Endodermal cell (in vitro differentiated cells): ENCODE measurements at regions not wholly inside any gene's neighbourhood (a gene's known extent, or its start where the extent isn't known, plus 50 kb on each side); places are given as distances from the start of the nearest gene placed in this dataset.

ENCODE experiments used
- DNase-seq: peaks from one replicate; pipeline ENCODE4 v3.0.0-alpha.2; 2017
- H3K27ac ChIP-seq: 2 replicates; pipeline ENCODE4 v1.5.1; 2013; ENCODE audit warnings: mild to moderate bottlenecking, low read depth, low read length, moderate library complexity
- H3K27me3 ChIP-seq: 2 replicates; pipeline ENCODE4 v1.6.1; 2013; ENCODE audit warnings: mild to moderate bottlenecking, low read length, moderate library complexity; ENCODE audit not compliant: insufficient read depth, control insufficient read depth, poor library complexity, severe bottlenecking
- H3K36me3 ChIP-seq: 2 replicates; pipeline ENCODE4 v1.7.0; 2013; ENCODE audit warnings: mild to moderate bottlenecking, low read length, moderate library complexity; ENCODE audit not compliant: control insufficient read depth, insufficient read depth
- H3K4me1 ChIP-seq: one replicate; pipeline ENCODE4 v1.7.0; 2013; ENCODE audit warnings: low read length; ENCODE audit not compliant: control insufficient read depth, insufficient read depth
- H3K4me3 ChIP-seq: 2 replicates; pipeline ENCODE4 v1.5.1; 2013; ENCODE audit warnings: mild to moderate bottlenecking, low read length, moderate library complexity
- H3K9ac ChIP-seq: 2 replicates; pipeline ENCODE4 v1.6.1; 2013; ENCODE audit warnings: mild to moderate bottlenecking, low read length, moderate library complexity; ENCODE audit not compliant: poor library complexity, severe bottlenecking; ENCODE audit errors: extremely low read depth
- H3K9me3 ChIP-seq: 2 replicates; pipeline ENCODE4 v1.6.1; 2013; ENCODE audit warnings: mild to moderate bottlenecking, low read length, moderate library complexity; ENCODE audit not compliant: control insufficient read depth
- H3K27ac Mint-ChIP-seq: 2 replicates; pipeline ENCODE4 v1.8.0; 2020; ENCODE audit warnings: mixed read lengths
- H3K27me3 Mint-ChIP-seq: 2 replicates; pipeline ENCODE4 v1.8.0; 2021; ENCODE audit warnings: mild to moderate bottlenecking, mixed read lengths; ENCODE audit not compliant: insufficient read depth
- H3K36me3 Mint-ChIP-seq: 2 replicates; pipeline ENCODE4 v1.8.0; 2020; ENCODE audit warnings: low read depth, mixed read lengths
- H3K4me1 Mint-ChIP-seq: 2 replicates; pipeline ENCODE4 v1.8.0; 2020; ENCODE audit warnings: mixed read lengths
- H3K4me3 Mint-ChIP-seq: 2 replicates; pipeline ENCODE4 v1.8.0; 2020; ENCODE audit warnings: mild to moderate bottlenecking, moderate library complexity, mixed read lengths
- H3K9me3 Mint-ChIP-seq: 2 replicates; pipeline ENCODE4 v1.8.0; 2020; ENCODE audit warnings: mild to moderate bottlenecking, mixed read lengths
- WGBS, 2 experiments: methylation state at CpG; one replicate each; pipeline versions ENCODE4 v1.1.5 to v1.1.7; 2013; ENCODE audit warnings: missing lambda C conversion rate in 2 of 2, mixed read lengths in 1 of 2; ENCODE audit not compliant: insufficient coverage in 1 of 2, insufficient read length in 1 of 2; 5-methylcytosine and 5-hydroxymethylcytosine counted together
- TF ChIP-seq, protein P1 (sequence below): fragments of 200-600 bp; sonication (generic); conservative IDR thresholded peaks from 2 replicates; pipeline ENCODE4 v1.5.0; 2021; ENCODE audit warnings: antibody characterized with exemption, mild to moderate bottlenecking

DNA sequence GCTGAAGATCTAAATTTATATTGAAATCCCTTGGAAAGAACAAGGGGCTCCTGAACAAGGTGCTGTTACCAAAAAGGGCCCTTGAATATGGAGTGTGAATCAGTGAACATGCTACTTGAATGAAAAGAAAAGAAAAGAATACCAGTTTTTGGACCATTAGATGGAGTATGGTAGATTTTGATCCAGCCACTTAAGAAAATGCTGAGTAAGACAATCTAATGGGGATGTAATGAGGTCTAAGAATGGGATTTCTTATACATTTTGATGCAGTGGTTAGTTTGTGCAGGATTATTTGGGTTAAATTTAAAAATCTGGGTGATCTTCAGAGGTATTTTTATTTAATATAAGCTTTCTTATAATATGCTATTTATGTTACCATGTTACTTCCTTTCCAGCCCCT is 2003.0 kb upstream of the LRRTM1 start:
- Histone ChIP-seq H3K9me3 (no peaks in the 10 kb centered on the region), H3K36me3 (no peaks in the 10 kb centered on the region), H3K9ac (no peak overlapping the region), H3K4me1 (no peaks in the 10 kb centered on the region), H3K27me3 (no peaks in the 10 kb centered on the region), H3K27ac (no peak overlapping the region), H3K4me3 (no peak overlapping the region)
- no peaks in the 10 kb centered on the region for H3K27me3 Mint-ChIP-seq
- H3K4me3 Mint-ChIP-seq: no peak overlapping the region
- DNase-seq: no peak
- H3K36me3 Mint-ChIP-seq: no peaks in the 10 kb centered on the region
- H3K9me3 Mint-ChIP-seq: no peaks in the 10 kb centered on the region
- TF ChIP-seq, protein P1, sequence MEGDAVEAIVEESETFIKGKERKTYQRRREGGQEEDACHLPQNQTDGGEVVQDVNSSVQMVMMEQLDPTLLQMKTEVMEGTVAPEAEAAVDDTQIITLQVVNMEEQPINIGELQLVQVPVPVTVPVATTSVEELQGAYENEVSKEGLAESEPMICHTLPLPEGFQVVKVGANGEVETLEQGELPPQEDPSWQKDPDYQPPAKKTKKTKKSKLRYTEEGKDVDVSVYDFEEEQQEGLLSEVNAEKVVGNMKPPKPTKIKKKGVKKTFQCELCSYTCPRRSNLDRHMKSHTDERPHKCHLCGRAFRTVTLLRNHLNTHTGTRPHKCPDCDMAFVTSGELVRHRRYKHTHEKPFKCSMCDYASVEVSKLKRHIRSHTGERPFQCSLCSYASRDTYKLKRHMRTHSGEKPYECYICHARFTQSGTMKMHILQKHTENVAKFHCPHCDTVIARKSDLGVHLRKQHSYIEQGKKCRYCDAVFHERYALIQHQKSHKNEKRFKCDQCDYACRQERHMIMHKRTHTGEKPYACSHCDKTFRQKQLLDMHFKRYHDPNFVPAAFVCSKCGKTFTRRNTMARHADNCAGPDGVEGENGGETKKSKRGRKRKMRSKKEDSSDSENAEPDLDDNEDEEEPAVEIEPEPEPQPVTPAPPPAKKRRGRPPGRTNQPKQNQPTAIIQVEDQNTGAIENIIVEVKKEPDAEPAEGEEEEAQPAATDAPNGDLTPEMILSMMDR: no peak
- no peaks in the 10 kb centered on the region for H3K4me1 Mint-ChIP-seq
- H3K27ac Mint-ChIP-seq: no peak overlapping the region

DNA sequence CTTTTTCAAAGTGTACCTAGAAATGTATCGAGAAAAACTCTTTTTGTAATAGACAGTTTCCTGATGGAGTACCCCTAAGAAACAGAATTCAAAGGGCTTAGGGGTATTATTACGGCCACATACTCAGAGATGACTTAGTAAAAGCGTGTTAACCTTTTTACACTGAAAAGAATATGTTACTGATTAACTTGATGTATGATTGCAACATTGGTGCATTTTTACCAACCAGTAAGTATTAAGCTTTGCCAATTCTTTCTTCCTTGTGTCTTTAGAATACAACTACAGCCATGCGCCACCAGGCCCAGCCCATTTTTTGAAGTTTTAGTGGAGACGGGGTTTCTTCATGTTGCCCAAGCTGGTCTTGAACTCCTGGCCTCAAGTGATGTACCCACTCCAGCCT is 1997.0 kb upstream of the LRRTM1 start:
- H3K9ac ChIP-seq: no peak overlapping the region
- H3K9me3 Mint-ChIP-seq: no peaks in the 10 kb centered on the region
- H3K4me1 ChIP-seq: no peaks in the 10 kb centered on the region
- TF ChIP-seq, protein P1: no peak
- no peak overlapping the region for H3K27ac ChIP-seq
- no peaks in the 10 kb centered on the region for H3K4me1 Mint-ChIP-seq
- no peak overlapping the region for H3K4me3 Mint-ChIP-seq
- no peaks in the 10 kb centered on the region for H3K27me3 Mint-ChIP-seq
- 92 to 100% methylated on average over 4 to 5 of the region's 5 CpGs for WGBS, 2 experiments
- no peaks in the 10 kb centered on the region for H3K27me3 ChIP-seq
- H3K9me3 ChIP-seq: peaks cover 6% of the 10 kb centered on the region
- no peaks in the 10 kb centered on the region for H3K36me3 ChIP-seq
- no peak for DNase-seq
- no peak overlapping the region for H3K4me3 ChIP-seq
- H3K27ac Mint-ChIP-seq: no peak overlapping the region
- H3K36me3 Mint-ChIP-seq: no peaks in the 10 kb centered on the region

DNA sequence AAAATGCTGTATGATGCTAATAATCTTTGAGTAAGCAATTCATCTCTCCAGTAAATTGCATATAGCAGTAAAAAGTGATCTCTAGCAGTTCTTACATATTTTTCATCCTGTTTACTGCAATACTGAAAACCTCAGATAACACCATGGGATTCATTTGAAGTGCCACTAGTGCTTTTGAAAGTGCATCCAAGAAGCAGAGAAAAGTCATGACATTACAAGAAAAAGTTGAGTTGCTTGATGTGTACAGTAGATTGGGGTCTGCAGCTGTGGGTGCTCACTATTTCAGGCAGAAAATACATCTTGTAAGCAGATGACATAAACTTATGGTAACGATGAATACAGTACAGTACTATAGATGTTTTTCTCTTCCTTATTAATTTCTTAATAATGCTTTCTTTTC is 1984.9 kb upstream of the LRRTM1 start:
- no peaks in the 10 kb centered on the region for H3K9me3 Mint-ChIP-seq
- Histone ChIP-seq H3K27me3 (no peaks in the 10 kb centered on the region), H3K4me1 (no peaks in the 10 kb centered on the region), H3K27ac (no peak overlapping the region), H3K9ac (no peak overlapping the region), H3K36me3 (no peaks in the 10 kb centered on the region), H3K4me3 (no peak overlapping the region), H3K9me3 (no peaks in the 10 kb centered on the region)
- TF ChIP-seq, protein P1: no peak
- no peaks in the 10 kb centered on the region for H3K27me3 Mint-ChIP-seq
- no CpG with 5 or more reads among the region's 1 CpG for WGBS, 2 experiments
- H3K27ac Mint-ChIP-seq: no peak overlapping the region
- H3K36me3 Mint-ChIP-seq: no peaks in the 10 kb centered on the region
- H3K4me1 Mint-ChIP-seq: no peaks in the 10 kb centered on the region
- no peak for DNase-seq
- H3K4me3 Mint-ChIP-seq: no peak overlapping the region
